ENCODE measurements at regions not wholly inside any gene's neighbourhood (a gene's known extent, or its start where the extent isn't known, plus 50 kb on each side); places are given as distances from the start of the nearest gene placed in this dataset.

- Mint-ChIP-seq H3K4me1 (ENCODE audit: low read depth) (no peaks in the 10 kb centered on the region), H3K27ac (no peak overlapping the region), H3K4me3 (no peak overlapping the region), H3K36me3 (ENCODE audit: low read depth) (no peaks in the 10 kb centered on the region), H3K27me3 (peaks cover 15% of the 10 kb centered on the region), H3K9me3 (no peaks in the 10 kb centered on the region)
- no peak for DNase-seq
Observed at GRCh38 chr10:123445261-123445775, 220.8 kb upstream of the GPR26 start.

GRCh38 chr10:123446449-123447156, 219.6 kb upstream of the GPR26 start:
- no peak for DNase-seq
- no peaks in the 10 kb centered on the region for H3K9me3 Mint-ChIP-seq

GRCh38 chr10:123449234-123449962, 216.8 kb upstream of the GPR26 start:
- Mint-ChIP-seq H3K27ac (no peak overlapping the region), H3K9me3 (no peaks in the 10 kb centered on the region), H3K36me3 (ENCODE audit: low read depth) (no peaks in the 10 kb centered on the region), H3K4me3 (no peak overlapping the region), H3K4me1 (ENCODE audit: low read depth) (no peaks in the 10 kb centered on the region), H3K27me3 (peaks cover 11% of the 10 kb centered on the region)
- no peak for DNase-seq

More at GRCh38 chr10:123446449-123447156, 219.6 kb upstream of the GPR26 start:
- no peak overlapping the region for H3K4me3 Mint-ChIP-seq
- H3K4me1 Mint-ChIP-seq (ENCODE audit: low read depth), result no peaks in the 10 kb centered on the region
- H3K27me3 Mint-ChIP-seq, result peaks cover 18% of the 10 kb centered on the region
- H3K27ac Mint-ChIP-seq, result no peak overlapping the region
- H3K36me3 Mint-ChIP-seq (ENCODE audit: low read depth), result no peaks in the 10 kb centered on the region

GRCh38 chr10:123450956-123451605, 215.1 kb upstream of the GPR26 start:
- Mint-ChIP-seq H3K4me3 (no peak overlapping the region), H3K9me3 (no peaks in the 10 kb centered on the region), H3K27me3 (peaks cover 11% of the 10 kb centered on the region), H3K27ac (no peak overlapping the region), H3K36me3 (ENCODE audit: low read depth) (no peaks in the 10 kb centered on the region), H3K4me1 (ENCODE audit: low read depth) (no peaks in the 10 kb centered on the region)
- no peak for DNase-seq

- Mint-ChIP-seq H3K4me1 (ENCODE audit: low read depth) (no peaks in the 10 kb centered on the region), H3K9me3 (no peaks in the 10 kb centered on the region), H3K36me3 (ENCODE audit: low read depth) (no peaks in the 10 kb centered on the region), H3K27ac (no peak overlapping the region), H3K4me3 (no peak overlapping the region), H3K27me3 (peaks cover 9% of the 10 kb centered on the region)
- no peak for DNase-seq
Observed at GRCh38 chr10:123451618-123452245, 214.4 kb upstream of the GPR26 start.

GRCh38 chr10:123454987-123455386, 211.2 kb upstream of the GPR26 start:
- peaks cover 8% of the 10 kb centered on the region for H3K27me3 Mint-ChIP-seq
- H3K36me3 Mint-ChIP-seq (ENCODE audit: low read depth), result no peaks in the 10 kb centered on the region
- no peaks in the 10 kb centered on the region for H3K9me3 Mint-ChIP-seq
- H3K27ac Mint-ChIP-seq, result no peak overlapping the region
- no peaks in the 10 kb centered on the region for H3K4me1 Mint-ChIP-seq (ENCODE audit: low read depth)
- no peak overlapping the region for H3K4me3 Mint-ChIP-seq
- DNase-seq, result no peak

- Mint-ChIP-seq H3K27ac (no peak overlapping the region), H3K9me3 (no peaks in the 10 kb centered on the region), H3K4me1 (ENCODE audit: low read depth) (no peaks in the 10 kb centered on the region), H3K27me3 (peaks cover 7% of the 10 kb centered on the region), H3K36me3 (ENCODE audit: low read depth) (no peaks in the 10 kb centered on the region), H3K4me3 (no peak overlapping the region)
- no peak for DNase-seq
Observed at GRCh38 chr10:123455861-123456260, 210.3 kb upstream of the GPR26 start.

- Mint-ChIP-seq H3K36me3 (ENCODE audit: low read depth) (no peaks in the 10 kb centered on the region), H3K9me3 (no peaks in the 10 kb centered on the region), H3K4me1 (ENCODE audit: low read depth) (no peaks in the 10 kb centered on the region), H3K27me3 (peaks cover 5% of the 10 kb centered on the region), H3K4me3 (no peak overlapping the region), H3K27ac (no peak overlapping the region)
- no peak for DNase-seq
Observed at GRCh38 chr10:123458933-123459332, 207.2 kb upstream of the GPR26 start.

- no peak overlapping the region for H3K27ac Mint-ChIP-seq
- no peaks in the 10 kb centered on the region for H3K4me1 Mint-ChIP-seq (ENCODE audit: low read depth)
- H3K4me3 Mint-ChIP-seq, result no peak overlapping the region
- peaks cover 5% of the 10 kb centered on the region for H3K27me3 Mint-ChIP-seq
- no peak for DNase-seq
- H3K36me3 Mint-ChIP-seq (ENCODE audit: low read depth), result no peaks in the 10 kb centered on the region
- no peaks in the 10 kb centered on the region for H3K9me3 Mint-ChIP-seq
Observed at GRCh38 chr10:123459371-123460091, 206.6 kb upstream of the GPR26 start.

GRCh38 chr10:123462246-123462645, 203.9 kb upstream of the GPR26 start:
- H3K9me3 Mint-ChIP-seq, result no peaks in the 10 kb centered on the region
- H3K36me3 Mint-ChIP-seq (ENCODE audit: low read depth), result no peaks in the 10 kb centered on the region
- no peak overlapping the region for H3K27ac Mint-ChIP-seq
- H3K4me1 Mint-ChIP-seq (ENCODE audit: low read depth), result no peaks in the 10 kb centered on the region
- no peak overlapping the region for H3K4me3 Mint-ChIP-seq
- peaks cover 8% of the 10 kb centered on the region for H3K27me3 Mint-ChIP-seq
- DNase-seq, result no peak

- no peaks in the 10 kb centered on the region for H3K9me3 Mint-ChIP-seq
- peaks cover 8% of the 10 kb centered on the region for H3K27me3 Mint-ChIP-seq
- no peak overlapping the region for H3K27ac Mint-ChIP-seq
- no peak overlapping the region for H3K4me3 Mint-ChIP-seq
- H3K36me3 Mint-ChIP-seq (ENCODE audit: low read depth), result no peaks in the 10 kb centered on the region
- no peak for DNase-seq
- no peaks in the 10 kb centered on the region for H3K4me1 Mint-ChIP-seq (ENCODE audit: low read depth)
Observed at GRCh38 chr10:123462756-123463155, 203.4 kb upstream of the GPR26 start.

- Mint-ChIP-seq H3K4me3 (no peak overlapping the region), H3K27ac (no peak overlapping the region), H3K4me1 (ENCODE audit: low read depth) (no peaks in the 10 kb centered on the region), H3K9me3 (no peaks in the 10 kb centered on the region), H3K36me3 (ENCODE audit: low read depth) (no peaks in the 10 kb centered on the region), H3K27me3 (peaks cover 10% of the 10 kb centered on the region)
- no peak for DNase-seq
Observed at GRCh38 chr10:123463181-123463580, 203.0 kb upstream of the GPR26 start.

GRCh38 chr10:123463698-123464097, 202.5 kb upstream of the GPR26 start:
- Mint-ChIP-seq H3K27ac (no peak overlapping the region), H3K27me3 (peaks cover 11% of the 10 kb centered on the region), H3K4me3 (no peak overlapping the region), H3K9me3 (no peaks in the 10 kb centered on the region), H3K4me1 (ENCODE audit: low read depth) (no peaks in the 10 kb centered on the region), H3K36me3 (ENCODE audit: low read depth) (no peaks in the 10 kb centered on the region)
- no peak for DNase-seq
